ENCODE measurements at regions not wholly inside any gene's neighbourhood (a gene's known extent, or its start where the extent isn't known, plus 50 kb on each side); places are given as distances from the start of the nearest gene placed in this dataset.
"Not testable (repeated sequence)": the region's sequence is repeated elsewhere in the genome, so short reads cannot be mapped to it uniquely, and the experiment has no call there.

GRCh38 chr12:28781671-28782652, 367.1 kb upstream of the FAR2 start:
- H3K27ac Mint-ChIP-seq = no peak overlapping the region
- peaks cover 8 to 9% of the 10 kb centered on the region in 2 donors for H3K9me3 Mint-ChIP-seq
- DNase-seq = no peak
- 70% methylated on average over 7 of the region's 10 CpGs for WGBS (ENCODE audit: insufficient coverage)
- Histone ChIP-seq H3K9me3 (ENCODE audit: control insufficient read depth, insufficient read depth, low read length) (no peaks in the 10 kb centered on the region), H3K4me1 (ENCODE audit: control insufficient read depth, insufficient read depth, low read length) (no peaks in the 10 kb centered on the region), H3K36me3 (ENCODE audit: control insufficient read depth, insufficient read depth, low read length) (no peaks in the 10 kb centered on the region), H3K27ac (ENCODE audit: low read length) (no peak overlapping the region), H3K4me3 (ENCODE audit: low read length) (no peak overlapping the region), H3K27me3 (ENCODE audit: control insufficient read depth, insufficient read depth, low read length) (no peaks in the 10 kb centered on the region)
- H3K36me3 Mint-ChIP-seq = no peaks in the 10 kb centered on the region
- H3K27me3 Mint-ChIP-seq (ENCODE audit: low read depth in 2 of 2) = no peaks in the 10 kb centered on the region
- TF ChIP-seq, protein P1, sequence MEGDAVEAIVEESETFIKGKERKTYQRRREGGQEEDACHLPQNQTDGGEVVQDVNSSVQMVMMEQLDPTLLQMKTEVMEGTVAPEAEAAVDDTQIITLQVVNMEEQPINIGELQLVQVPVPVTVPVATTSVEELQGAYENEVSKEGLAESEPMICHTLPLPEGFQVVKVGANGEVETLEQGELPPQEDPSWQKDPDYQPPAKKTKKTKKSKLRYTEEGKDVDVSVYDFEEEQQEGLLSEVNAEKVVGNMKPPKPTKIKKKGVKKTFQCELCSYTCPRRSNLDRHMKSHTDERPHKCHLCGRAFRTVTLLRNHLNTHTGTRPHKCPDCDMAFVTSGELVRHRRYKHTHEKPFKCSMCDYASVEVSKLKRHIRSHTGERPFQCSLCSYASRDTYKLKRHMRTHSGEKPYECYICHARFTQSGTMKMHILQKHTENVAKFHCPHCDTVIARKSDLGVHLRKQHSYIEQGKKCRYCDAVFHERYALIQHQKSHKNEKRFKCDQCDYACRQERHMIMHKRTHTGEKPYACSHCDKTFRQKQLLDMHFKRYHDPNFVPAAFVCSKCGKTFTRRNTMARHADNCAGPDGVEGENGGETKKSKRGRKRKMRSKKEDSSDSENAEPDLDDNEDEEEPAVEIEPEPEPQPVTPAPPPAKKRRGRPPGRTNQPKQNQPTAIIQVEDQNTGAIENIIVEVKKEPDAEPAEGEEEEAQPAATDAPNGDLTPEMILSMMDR (IDR thresholded peaks at IDR 0.05) = no peak
- intact Hi-C loops (cut with micrococcal nuclease) = no loop called here
- ATAC-seq = no peak
- no peak overlapping the region for H3K4me3 Mint-ChIP-seq
- no peaks in the 10 kb centered on the region for H3K4me1 Mint-ChIP-seq

DNA sequence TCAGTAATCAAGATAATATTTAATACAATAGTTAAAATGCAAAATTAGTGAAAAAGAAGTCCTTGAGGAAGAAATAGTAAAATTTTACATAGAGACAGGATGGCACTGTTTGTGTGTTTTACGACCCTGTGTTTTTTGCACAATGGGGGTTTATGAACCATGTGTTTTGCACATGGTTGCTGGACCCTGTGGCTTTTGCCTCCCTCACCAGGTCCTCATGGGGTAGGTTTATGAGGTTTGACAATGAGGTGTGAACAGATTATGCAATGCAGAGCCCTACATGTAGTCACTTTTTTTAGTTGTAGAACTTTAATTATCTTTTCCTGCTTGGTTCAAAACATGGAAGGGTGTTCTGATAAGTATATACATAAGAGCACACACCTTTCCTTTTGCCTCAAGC, 366.3 kb upstream of the FAR2 start:
- Histone ChIP-seq H3K4me1 (ENCODE audit: control insufficient read depth, insufficient read depth, low read length) (no peaks in the 10 kb centered on the region), H3K9me3 (ENCODE audit: control insufficient read depth, insufficient read depth, low read length) (no peaks in the 10 kb centered on the region), H3K27me3 (ENCODE audit: control insufficient read depth, insufficient read depth, low read length) (no peaks in the 10 kb centered on the region), H3K4me3 (ENCODE audit: low read length) (no peak overlapping the region), H3K27ac (ENCODE audit: low read length) (no peak overlapping the region), H3K36me3 (ENCODE audit: control insufficient read depth, insufficient read depth, low read length) (no peaks in the 10 kb centered on the region)
- Mint-ChIP-seq H3K27me3 (ENCODE audit: low read depth in 2 of 2) (no peaks in the 10 kb centered on the region), H3K4me1 (no peaks in the 10 kb centered on the region), H3K9me3 (peaks cover 10% of the 10 kb centered on the region in 2 donors), H3K4me3 (no peak overlapping the region), H3K27ac (no peak overlapping the region), H3K36me3 (no peaks in the 10 kb centered on the region)
- TF ChIP-seq, protein P1 (IDR thresholded peaks at IDR 0.05) = no peak
- no peak for ATAC-seq
- intact Hi-C loops (cut with micrococcal nuclease) = no loop called here
- no peak for DNase-seq
- 64% methylated on average over 1 of the region's 1 CpG for WGBS (ENCODE audit: insufficient coverage)

GRCh38 chr12:28787151-28787550, 361.9 kb upstream of the FAR2 start:
- no peaks in the 10 kb centered on the region for H3K9me3 ChIP-seq (ENCODE audit: control insufficient read depth, insufficient read depth, low read length)
- TF ChIP-seq, protein P1 (IDR thresholded peaks at IDR 0.05) = no peak
- no peaks in the 10 kb centered on the region for H3K4me1 ChIP-seq (ENCODE audit: control insufficient read depth, insufficient read depth, low read length)
- no peak overlapping the region for H3K27ac ChIP-seq (ENCODE audit: low read length)
- intact Hi-C loops (cut with micrococcal nuclease) = no loop called here
- ATAC-seq (no peak), DNase-seq (no peak)
- Mint-ChIP-seq H3K27me3 (ENCODE audit: low read depth in 2 of 2) (no peaks in the 10 kb centered on the region), H3K27ac (no peak overlapping the region), H3K36me3 (no peaks in the 10 kb centered on the region), H3K4me1 (no peaks in the 10 kb centered on the region), H3K4me3 (no peak overlapping the region), H3K9me3 (peaks cover 12 to 13% of the 10 kb centered on the region in 2 donors)
- no peaks in the 10 kb centered on the region for H3K27me3 ChIP-seq (ENCODE audit: control insufficient read depth, insufficient read depth, low read length)
- H3K36me3 ChIP-seq (ENCODE audit: control insufficient read depth, insufficient read depth, low read length) = no peaks in the 10 kb centered on the region
- 100% methylated on average over 1 of the region's 2 CpGs for WGBS (ENCODE audit: insufficient coverage)
- no peak overlapping the region for H3K4me3 ChIP-seq (ENCODE audit: low read length)

DNA sequence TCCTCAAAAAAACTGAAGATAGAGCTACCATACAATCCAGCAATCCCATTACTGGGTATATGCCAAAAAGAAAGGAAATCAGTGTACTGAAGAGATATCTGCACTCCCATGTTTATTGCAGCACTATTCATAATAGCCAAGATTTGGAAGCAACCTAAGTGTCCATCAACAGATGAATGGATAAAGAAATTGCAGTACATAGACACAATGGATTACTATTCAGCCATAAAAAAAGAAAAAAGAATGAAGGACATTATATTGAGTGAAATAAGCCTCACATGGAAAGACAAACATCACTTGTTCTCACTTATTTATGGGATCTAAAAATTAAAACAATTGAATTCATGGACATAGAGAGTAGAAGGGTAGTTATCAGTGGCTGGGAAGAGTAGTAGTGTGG, 360.8 kb upstream of the FAR2 start:
- H3K9me3 ChIP-seq (ENCODE audit: control insufficient read depth, insufficient read depth, low read length); H3K4me3 ChIP-seq (ENCODE audit: low read length); H3K27ac Mint-ChIP-seq; intact Hi-C loops (cut with micrococcal nuclease); H3K36me3 ChIP-seq (ENCODE audit: control insufficient read depth, insufficient read depth, low read length); H3K4me3 Mint-ChIP-seq; H3K4me1 Mint-ChIP-seq; H3K4me1 ChIP-seq (ENCODE audit: control insufficient read depth, insufficient read depth, low read length); ATAC-seq; H3K27ac ChIP-seq (ENCODE audit: low read length); H3K27me3 Mint-ChIP-seq (ENCODE audit: low read depth in 2 of 2); DNase-seq; H3K36me3 Mint-ChIP-seq; H3K27me3 ChIP-seq (ENCODE audit: control insufficient read depth, insufficient read depth, low read length): not testable (repeated sequence)
- H3K9me3 Mint-ChIP-seq = peaks cover 16 to 17% of the 10 kb centered on the region in 2 donors

Data from natural killer cell (primary cell).